ENCODE measurements at regions not wholly inside any gene's neighbourhood (a gene's known extent, or its start where the extent isn't known, plus 50 kb on each side); places are given as distances from the start of the nearest gene placed in this dataset.

DNA sequence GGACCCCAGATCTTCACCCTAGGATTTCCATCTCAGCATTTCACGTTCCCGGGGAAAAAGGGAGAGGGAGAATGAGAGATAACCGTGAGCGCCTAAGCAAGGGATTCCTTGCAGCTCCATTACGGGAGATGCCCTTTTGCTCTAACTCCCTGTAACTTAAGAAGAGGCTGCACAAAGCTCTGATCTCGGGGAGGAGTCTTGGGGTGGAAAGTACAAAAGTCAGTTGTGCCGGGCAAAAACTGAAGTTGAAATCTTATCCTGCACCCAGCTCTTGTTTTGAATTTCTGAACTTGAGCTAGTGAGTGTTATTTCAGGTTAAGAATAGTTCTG, 256.4 kb upstream of the SOX21 start:
- peak; percentile 12 for DNase-seq

DNA sequence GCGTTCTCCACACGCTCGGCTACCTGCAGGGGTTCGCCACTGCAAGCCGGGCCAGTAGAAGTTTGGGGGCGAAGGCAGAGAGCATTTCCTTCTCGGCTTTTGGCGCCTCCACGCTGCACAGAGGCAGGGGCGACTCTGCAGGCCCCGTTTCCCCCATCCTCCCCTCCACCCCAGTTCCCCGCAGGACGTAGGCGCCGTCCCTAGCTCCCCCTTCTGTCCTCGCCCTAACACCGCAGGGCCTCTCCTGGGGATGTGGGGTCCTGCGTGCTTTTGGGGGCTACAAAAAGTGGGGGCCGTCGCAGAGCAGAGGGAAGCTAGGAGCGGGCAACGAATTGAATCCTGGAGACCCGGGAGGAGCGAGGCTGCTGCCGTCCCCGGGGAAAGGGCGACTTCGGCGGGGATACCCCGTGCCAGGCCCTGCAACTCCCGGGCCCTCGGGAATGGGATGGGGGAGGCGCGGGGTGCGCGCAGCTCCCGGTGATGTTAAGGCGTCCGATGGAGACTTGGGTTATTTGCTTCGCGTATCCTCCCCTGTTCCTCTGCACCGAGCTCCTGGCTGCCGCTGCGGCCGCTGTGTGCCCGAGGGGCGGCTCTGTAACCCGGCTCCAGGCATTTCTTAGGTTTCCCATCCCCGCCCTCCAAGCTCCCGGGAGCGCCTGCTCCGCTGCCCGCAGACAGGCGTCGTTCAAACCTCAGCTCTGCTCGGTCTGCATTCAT, 255.9 kb upstream of the SOX21 start:
- DNase-seq, result no peak

DNA sequence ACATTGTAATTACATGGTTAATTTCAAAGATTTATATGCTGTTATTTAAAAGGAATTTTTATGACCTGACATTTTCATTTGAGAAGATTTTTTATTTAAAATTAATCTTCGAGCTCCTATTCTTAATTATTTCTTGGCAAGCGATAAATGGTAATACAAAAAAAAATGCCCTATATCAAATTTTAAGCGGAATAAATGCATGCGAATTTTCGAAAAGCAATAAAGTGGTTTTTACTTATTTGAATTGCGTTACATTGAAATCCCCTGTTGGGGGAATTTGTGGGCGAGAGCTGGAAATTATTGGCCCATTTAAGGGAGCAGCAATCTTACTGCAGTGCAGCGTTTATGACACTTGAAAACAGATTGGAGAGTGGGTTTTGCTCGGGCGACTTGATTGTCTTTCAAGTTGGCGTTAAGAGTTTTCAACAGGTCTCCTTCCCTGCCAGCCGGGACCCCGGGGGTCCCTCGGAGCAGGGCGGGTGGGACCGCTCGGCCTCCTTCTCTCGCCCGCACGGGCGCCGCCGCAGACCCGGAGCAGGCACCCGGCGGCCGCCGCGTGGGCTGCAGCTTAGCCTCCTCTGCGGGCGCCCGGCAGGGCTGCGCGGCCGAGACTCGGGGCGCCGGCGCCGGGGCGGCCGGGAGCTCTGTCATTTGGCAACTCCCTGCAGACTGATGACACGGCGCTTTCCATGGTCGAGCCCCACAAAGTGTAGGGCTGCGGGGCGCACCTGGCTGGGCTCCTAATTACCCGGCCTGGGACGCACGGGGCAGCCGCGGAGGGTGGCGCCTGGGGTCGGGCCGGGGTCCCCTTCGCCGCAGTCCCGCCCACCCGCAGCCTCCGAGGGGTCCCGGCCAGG, 255.1 kb upstream of the SOX21 start:
- no peak for DNase-seq

DNA sequence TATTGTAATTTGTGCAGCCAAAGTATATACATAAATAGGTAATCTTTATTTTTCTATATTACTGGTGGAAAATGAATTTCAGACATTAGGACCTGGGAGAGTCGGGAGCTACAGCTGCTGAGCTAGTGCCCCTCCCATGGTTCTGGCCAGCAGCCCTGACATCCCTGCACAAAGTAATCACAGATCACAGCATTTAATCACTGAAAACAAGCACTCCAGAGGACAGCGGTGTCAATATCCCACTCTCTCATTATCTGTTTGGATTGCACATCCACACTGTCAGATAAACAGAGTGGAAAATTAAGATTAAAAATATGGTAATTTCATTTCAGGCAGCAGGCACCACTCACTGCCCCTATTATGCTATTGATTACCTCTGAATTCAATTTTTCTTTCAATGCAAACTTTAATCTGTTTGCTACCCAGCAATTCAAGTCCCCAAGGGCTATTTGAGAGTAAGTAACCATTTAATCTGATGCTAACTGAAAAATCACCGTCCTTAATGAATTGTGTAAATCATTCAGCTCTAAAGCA, 254.1 kb upstream of the SOX21 start:
- no peak for DNase-seq

DNA sequence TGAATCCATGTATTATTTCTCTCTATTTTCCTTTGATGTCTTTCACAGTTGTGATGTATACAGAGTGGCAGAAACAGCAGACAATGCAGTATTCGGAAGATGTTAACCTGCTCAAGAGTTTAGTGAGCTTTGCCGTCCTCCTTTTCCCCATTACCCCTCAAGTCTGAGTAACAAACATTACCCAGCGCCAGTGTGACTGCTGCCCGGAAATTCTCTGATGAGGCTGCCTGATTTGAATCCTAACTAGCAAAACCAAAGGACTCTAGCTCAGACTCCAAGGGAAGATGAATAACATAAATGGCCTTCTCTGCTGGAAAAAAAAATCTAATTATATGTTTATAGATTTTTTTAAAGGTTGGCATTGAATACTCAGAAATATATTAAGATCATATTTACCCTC, 247.3 kb upstream of the SOX21 start:
- DNase-seq, result no peak

DNA sequence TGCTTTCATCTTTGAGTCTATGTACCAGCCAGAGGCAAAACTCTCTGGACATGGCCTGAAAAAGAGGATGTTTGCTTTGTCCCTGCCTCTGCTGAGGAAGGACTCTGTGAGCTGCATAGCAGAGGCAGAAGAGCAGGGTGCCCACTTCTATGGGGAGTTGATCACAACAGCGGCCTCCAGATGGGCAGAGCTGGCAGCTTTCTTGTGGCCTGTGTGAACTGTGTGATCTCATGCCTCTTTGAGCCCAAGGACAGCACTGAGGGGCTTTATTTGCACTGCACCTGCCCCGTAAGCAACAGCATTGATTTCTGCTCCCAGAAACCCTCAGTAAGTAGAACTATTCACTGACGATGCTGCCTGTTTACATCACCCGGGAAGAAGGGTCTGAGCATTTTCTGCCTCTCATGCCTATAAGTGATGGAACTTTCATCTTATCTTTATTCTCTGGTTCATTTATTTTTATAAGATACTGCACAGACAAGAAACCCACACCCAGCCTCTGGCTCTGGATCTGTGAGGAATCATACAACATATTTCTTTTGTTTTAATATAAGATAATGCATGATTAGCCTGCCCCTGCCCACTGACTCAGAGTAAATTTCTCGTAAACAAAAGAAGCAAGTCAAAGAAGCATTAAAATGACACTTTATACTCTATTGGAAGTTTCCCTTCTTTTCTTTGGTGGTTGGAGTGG, 244.2 kb upstream of the SOX21 start:
- DNase-seq, result no peak

DNA sequence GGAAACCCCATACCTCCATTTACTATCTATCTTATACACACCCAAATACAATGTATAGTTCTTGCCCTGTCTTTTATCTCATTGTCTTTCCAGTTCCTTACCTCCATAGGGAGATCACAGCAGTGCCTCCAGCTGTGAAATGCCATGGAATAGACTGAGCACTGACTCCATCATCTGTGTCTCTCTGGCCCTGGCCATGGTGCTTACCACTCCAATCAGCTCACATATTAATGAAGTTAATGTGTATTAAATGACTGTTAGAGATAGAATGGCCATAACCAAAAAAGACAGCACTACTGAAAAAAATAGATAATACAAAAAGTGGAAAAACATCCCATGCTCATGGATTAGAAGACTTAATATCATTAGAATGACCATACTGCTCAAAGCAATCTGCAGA, 240.4 kb upstream of the SOX21 start:
- no peak for DNase-seq

DNA sequence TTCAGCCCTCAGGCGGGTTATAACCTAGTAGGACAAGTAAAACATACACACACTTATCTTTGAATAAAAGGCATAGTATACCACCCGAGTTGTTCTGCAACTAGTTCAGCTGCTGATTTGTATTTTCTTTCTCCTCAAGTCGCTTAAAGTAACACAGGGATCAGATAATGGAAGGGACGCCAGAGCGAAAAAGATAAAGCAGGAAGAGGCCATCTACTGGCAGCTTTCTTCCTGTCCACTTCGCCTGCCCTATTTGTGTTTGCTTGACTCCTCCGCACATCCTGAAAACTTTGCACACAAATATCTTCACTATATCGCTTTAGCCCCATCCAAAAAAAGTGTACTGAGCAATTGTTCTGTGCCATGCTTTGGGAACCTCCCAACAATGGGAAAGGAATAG, 238.0 kb upstream of the SOX21 start:
- DNase-seq, result no peak

DNA sequence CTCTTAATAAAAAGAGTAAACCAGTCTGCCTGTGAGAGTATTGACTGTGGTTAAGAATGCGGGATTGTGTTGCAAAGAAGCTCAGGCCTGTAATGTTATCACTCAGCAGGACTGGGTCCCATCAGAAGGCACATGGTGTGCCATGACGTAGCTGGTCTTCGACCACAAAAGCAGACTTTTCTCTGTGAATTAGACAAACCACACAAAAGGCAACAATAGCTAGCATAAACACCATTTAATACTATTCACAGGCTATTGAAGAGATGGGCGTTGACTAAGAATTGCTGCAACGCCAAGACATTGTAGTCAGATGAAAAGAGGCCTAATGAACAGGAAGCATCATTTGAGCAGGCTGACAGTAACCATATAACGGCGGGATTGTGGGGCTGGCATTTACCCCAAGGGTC, 235.6 kb upstream of the SOX21 start:
- DNase-seq, result no peak

DNA sequence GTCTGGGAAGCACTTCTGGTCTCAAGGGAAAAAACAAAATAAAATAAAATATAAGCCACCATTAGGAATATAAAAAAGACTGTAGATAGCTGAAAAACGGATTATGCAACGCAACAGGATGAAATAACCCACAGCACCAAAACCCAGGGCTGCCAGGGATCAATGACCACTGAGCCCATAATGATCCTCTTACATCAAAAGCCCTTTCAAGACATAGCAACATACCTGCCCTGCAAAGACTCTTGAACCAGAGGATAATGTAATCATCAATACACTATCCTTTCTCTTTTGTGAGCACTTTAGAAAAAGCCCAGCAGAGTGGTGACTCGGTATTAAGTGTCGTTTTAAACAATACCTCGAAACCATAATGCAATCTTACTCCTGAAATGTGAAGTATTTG, 235.0 kb upstream of the SOX21 start:
- no peak for DNase-seq

DNA sequence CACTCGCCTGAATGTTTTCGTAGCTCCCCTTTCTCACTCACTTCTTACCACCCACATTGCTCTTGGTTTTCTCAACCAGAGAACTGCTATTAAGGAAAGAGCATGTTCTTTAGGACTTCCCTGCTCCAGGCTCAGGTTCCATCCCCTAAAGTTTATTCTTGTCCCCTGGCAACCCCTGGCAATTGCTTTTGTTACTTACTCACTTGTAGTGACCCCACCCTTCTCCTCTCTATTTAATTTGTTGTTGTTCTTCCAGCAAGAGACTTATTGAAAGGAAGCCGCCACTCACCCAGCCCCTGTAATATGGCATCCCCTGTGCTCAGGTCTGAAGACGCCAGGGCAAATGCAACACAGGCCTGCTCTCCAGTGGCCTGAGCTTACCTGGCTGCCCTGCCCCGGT, 233.7 kb upstream of the SOX21 start:
- DNase-seq, result no peak

DNA sequence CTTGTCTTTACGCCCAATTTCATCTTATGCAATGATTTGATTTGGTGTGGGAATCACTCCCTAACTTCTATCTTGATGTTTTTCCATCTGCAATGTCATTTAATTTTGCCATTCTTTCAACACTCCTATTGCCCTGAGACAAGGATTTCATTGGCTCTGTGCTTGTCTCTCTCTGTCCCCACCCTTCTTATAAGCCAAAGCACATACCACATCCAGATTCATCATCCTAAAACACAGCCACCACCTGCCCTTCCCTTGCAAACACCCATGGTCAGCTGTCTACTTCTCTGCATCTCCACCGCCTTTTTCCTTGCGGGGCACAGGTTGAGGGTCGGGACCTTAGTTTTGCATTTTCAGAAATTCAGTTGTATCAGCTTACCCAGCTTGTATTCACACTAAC, 225.8 kb upstream of the SOX21 start:
- no peak for DNase-seq

DNA sequence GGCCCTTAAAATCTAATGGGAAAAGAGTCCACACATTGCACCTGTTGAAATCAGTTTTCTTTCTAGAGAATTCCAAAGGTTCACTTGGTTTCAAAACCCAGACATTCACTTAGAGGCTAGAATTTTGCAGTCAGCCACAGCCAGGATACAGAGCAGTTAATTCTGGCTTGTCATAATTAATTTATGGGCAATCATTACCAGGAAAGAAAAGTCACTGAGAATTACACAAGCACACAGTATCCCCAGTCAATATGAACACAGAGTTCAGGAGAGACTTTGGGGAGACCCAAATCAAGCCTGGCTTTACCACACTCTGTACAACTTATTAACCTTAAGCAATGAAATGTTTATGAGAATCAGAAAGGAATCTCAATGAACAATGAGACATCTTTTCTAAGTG, 224.3 kb upstream of the SOX21 start:
- no peak for DNase-seq

DNA sequence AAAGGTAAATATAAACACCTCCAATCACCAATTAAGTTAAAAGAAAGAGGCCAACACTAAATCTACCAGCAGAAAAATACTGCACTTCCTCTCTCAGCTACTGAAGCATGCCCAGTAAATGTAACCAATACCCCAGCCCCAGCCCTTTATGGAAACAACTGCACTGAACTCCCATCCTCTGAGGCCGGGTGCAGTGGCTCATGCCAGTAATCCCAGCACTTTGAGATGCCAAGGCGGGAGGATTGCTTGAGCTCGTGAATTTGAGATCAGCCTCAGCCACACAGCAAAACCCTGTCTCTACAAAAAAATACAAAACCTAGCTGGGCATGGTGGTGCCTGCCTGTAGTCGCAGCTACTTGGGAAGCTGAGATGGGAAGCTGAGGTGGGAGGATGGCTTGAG, 221.6 kb upstream of the SOX21 start:
- no peak for DNase-seq

DNA sequence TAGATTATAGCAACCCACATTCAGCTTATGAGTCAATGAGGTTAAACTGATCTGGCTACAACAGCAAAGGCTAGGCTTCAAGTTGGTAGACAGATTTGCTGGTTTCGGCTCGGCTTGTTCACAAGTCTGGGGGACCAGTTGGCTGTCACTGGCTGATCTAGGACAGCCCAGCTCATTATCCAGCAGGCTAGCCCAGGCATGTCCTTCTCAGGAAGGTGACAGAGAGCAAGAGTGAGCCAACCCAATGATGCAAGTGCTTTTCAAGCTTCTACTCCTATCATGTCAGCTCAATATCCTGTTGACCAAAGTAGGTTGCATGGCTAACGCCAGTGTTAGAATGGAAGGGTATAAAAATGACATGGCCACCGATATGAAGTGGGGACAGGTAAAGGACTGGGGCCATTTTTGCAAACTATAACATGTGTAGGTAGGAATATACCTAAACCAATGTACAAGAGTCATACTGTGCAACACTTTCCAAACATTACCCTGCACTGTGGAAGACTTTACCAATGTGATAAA, 220.9 kb upstream of the SOX21 start:
- no peak for DNase-seq

DNA sequence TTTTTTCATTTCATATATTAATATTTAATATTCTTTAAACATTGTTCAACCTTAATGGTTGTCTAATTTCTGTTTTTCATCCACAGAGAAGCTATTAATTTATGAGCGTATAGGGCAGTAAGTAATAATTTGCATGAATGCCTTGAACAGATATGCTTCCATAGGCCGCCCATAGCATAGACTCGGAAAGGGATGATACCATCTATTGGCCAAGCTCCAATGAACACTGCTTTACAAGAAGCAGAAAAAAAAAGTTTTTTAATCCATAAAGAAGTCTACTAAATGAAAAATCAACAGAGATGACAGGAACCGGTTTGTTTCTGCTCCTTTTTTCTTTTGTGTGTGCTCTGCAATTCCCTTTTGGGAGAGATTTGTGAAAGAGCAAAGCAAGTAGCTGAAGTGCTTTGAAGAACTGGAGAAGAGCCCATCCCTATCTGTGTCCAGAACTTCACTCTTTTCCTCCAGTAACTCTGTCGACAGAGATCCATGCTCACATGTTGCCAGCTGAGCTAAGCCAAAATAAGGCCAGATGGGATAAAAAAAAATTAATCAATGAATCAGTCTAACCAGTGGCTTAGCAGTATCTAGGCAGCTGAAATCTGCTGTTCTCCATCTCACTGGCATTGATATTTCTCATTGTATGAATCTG, 215.9 kb upstream of the SOX21 start:
- no peak for DNase-seq

DNA sequence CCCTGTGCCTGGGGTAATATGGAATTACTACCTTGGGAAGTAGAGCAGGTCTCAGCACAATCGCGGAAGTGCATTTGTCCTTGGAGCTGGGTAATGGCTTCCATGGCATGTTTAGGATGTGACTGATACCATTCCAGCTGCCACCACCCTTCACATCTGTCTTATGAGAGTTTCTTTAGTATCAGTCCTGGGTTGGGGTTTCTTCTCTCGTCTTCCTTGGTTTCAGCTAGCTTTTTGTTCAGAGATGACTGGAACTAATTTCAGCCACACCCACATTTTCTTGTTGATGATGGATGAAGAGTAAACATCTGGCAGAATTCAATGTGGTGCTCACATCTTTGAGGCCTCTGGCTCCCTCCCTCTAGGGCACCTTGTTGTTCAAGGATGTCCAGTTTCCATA, 212.9 kb upstream of the SOX21 start:
- DNase-seq, result no peak

DNA sequence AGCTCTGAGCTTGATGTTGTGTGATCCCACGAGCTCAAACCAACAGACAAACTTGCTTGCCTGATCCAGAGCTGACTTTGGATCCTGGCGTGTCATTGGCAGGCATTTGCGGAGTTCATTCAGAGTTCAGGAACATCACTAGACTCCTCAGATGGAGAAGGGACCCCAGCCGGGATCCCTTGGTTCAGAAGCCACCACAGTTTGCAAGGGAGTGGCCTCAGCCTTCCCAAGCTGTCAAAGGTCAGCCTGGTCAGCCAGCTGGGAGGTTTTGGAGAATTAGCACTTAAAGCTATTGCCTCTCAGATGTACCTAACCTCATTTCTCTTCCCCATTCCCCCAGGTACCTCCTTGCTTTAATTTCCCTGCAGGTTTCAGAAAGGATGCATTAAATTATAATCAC, 208.8 kb upstream of the SOX21 start:
- no peak for DNase-seq

DNA sequence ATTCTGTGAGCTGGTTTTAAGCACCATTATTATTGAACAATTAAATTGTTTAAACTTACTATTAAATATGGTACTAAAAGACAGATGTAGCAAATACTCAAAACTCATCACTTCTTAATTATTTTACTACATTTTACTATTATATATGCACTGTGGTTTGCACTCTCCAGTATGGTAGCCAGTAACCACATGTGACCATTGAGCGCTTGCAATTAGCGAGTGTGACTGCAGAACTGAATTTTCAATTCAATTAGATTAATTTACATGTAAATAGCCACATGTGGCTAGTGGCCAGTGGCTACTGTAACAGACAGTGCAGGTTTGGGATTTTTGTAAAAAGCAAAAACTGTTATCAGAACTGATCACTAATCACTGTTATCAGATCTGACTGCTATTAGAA, 208.2 kb upstream of the SOX21 start:
- DNase-seq, result no peak

DNA sequence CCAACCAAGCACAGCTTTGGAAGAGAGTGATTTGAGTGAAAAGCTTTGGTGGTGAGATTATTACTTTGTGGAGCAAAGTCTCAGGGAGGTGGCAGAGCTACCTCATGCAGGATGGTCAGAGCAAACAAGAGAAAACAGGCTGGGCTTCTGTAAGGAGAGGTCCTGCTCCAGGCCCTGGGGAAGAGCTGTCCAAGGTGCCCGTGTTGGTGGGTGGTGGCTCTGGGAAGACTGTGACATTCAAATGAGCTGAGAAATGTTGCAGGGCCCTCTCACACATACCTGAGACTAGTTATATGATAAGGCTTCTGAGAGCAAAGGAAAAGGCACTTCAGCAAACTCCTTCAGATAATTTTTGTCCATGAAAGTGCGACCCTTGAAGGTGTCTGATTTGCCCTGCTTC, 205.5 kb upstream of the SOX21 start:
- DNase-seq, result no peak

DNA sequence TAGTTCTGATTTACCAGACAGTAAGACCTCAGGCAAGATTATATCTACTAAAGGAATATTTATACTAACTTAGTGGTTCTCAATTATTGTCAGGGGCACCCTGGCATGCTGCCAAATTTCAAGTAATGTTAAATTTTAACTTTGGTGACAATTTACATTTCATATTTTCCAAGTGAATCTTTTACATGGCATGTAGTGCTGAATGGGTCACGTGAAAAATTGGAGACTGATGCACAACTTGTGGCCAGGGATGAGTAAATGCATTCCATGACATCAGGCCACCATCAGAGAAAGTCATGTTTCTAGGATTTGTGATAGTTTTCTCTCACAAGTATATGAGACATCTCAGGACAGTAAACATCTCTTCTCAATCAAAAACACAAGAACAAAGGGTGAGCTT, 202.6 kb upstream of the SOX21 start:
- DNase-seq, result no peak

DNA sequence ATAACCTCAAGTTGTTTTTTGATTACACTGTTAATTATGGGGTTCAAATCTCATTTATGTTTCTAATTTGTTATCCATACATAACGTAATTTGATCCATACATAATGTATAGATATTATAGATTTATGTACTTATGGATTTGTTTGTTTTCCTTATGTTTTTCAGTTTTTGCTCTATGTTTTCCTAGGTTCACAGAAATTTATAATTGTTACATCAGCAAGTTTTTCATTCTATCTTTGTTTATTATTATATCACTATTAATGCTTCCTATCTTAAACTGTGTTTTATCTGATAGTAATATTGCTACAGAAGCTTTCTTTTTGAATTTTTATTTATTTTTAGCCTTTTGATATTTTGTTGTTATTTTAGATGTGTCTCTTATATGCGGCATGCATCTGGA, 194.3 kb upstream of the SOX21 start:
- DNase-seq, result no peak

DNA sequence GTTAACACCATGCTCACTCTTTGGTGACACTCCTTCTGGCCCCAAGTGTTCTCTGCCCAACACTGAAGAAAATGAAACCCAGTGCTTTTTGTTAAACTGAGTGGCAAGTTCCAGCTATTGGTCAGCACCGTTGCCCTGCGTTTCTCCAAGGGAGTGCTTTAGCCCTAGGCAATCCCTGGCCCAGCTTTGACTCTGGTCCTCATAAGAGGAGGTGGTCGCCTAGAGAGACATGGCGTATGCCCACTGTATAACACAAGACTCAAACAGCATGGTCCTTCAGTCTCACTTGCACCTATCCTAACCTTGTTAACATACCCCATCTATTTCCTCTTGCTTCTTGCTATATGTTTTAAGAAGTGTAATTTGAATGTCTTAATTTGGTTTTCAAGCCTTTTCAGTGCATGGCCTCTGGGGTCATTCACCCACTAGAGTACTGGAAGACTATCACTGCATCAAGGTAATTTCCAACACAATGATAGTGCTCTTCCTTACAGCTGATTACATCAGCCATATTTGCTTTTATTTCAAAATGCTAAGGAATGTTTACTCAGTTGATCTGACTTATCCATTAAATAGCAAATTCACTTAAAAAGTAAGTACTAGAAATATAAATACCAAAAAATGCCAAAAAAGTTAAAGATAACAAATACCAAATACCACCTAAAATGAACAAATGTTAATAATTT, 190.5 kb upstream of the SOX21 start:
- DNase-seq, result no peak

All from kidney glomerular epithelial cell (primary cell).